WI38 (cell line): ENCODE measurements at regions not wholly inside any gene's neighbourhood (a gene's known extent, or its start where the extent isn't known, plus 50 kb on each side); places are given as distances from the start of the nearest gene placed in this dataset.

Source experiments
- H3K4me3 ChIP-seq: 2 replicates; pipeline ENCODE4 v1.5.1; 2011; ENCODE audit warnings: low read depth, mild to moderate bottlenecking, control low read depth, low read length
- CTCF ChIP-seq: IDR thresholded peaks from 2 replicates; pipeline ENCODE4 v1.5.1; 2012; ENCODE audit warnings: low read depth, mild to moderate bottlenecking, control low read depth, low read length

- H3K4me3 ChIP-seq: no peak overlapping the region
- no peak for TF ChIP-seq CTCF
These were observed 262.2 kb upstream of the CEP162 start for GRCh38 chr6:84489598-84489997.

- TF ChIP-seq CTCF: no peak
- H3K4me3 ChIP-seq: no peak overlapping the region
These were observed 259.1 kb upstream of the CEP162 start for GRCh38 chr6:84486526-84486925.

GRCh38 chr6:84469144-84469543 is 241.7 kb upstream of the CEP162 start:
- TF ChIP-seq CTCF: no peak
- no peak overlapping the region for H3K4me3 ChIP-seq

- no peak for TF ChIP-seq CTCF
- H3K4me3 ChIP-seq: no peak overlapping the region
These were observed 239.9 kb upstream of the CEP162 start for GRCh38 chr6:84467296-84467695.

GRCh38 chr6:84466511-84466910 is 239.1 kb upstream of the CEP162 start:
- no peak overlapping the region for H3K4me3 ChIP-seq
- no peak for TF ChIP-seq CTCF

GRCh38 chr6:84464471-84464870 is 237.0 kb upstream of the CEP162 start:
- no peak overlapping the region for H3K4me3 ChIP-seq
- TF ChIP-seq CTCF: no peak

- TF ChIP-seq CTCF: no peak
- H3K4me3 ChIP-seq: no peak overlapping the region
These were observed 235.3 kb upstream of the CEP162 start for GRCh38 chr6:84462698-84463097.
